T-helper 1 cell (primary cell): ENCODE measurements at regions not wholly inside any gene's neighbourhood (a gene's known extent, or its start where the extent isn't known, plus 50 kb on each side); places are given as distances from the start of the nearest gene placed in this dataset.

Experiments
- DNase-seq, 5 donors: peaks; one replicate each; pipeline ENCODE4 v3.0.0-alpha.2; 2012 to 2020

DNA sequence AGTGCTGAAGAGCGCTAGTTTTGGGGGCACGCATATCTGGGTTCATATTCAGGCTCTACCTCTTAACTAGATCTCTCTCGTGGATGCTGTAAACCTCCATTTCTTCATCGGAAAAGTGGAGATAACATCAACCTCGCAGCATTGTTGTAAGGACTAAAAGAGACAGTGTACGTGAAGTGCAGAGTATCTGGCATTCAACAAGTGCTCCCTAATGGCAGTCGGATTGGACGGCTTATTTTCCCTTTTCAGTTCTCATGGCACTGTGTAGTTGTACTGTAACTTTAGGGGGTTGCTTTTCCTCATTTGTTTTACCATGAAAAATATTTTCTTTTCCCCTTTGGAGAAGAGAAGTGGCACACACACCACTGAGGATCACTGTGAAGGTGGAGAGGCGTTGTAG, 51.4 kb upstream of the ESX1 start:
- no peak for DNase-seq
